ENCODE measurements at regions not wholly inside any gene's neighbourhood (a gene's known extent, or its start where the extent isn't known, plus 50 kb on each side); places are given as distances from the start of the nearest gene placed in this dataset.
"Not testable (repeated sequence)": the region's sequence is repeated elsewhere in the genome, so short reads cannot be mapped to it uniquely, and the experiment has no call there.

DNA sequence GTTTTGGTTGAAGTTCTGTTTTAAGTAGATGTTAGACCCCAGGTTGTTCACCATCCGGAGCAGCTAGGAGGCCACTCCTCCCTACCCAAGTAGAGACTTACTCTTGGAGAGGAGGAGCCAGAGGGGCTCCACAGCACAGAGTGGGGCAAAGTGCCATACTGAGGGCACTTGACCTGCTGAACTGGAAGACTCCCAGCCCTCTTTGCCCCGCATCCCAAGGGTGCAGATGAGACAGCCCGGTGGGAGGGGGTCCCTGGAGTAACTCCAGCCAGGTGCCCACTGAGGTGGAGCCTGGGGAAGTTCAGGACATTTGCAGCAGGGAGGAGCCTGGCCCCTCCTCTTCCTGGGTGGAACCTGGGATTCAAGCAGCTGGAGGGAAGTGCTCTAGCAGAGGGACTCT, 102.1 kb upstream of the GPR6 start:
- Histone ChIP-seq H3K36me3 (no peaks in the 10 kb centered on the region), H3K27ac (replicated peaks in 1 of 4) (no peak overlapping the region), H3K4me3 (no peak overlapping the region), H3K9me3 (no peaks in the 10 kb centered on the region), H3K27me3 (no peaks in the 10 kb centered on the region), H3K4me1 (no peaks in the 10 kb centered on the region)
- intact Hi-C loops (cut with DNase I) = no loop called here
- TF ChIP-seq, protein P1, sequence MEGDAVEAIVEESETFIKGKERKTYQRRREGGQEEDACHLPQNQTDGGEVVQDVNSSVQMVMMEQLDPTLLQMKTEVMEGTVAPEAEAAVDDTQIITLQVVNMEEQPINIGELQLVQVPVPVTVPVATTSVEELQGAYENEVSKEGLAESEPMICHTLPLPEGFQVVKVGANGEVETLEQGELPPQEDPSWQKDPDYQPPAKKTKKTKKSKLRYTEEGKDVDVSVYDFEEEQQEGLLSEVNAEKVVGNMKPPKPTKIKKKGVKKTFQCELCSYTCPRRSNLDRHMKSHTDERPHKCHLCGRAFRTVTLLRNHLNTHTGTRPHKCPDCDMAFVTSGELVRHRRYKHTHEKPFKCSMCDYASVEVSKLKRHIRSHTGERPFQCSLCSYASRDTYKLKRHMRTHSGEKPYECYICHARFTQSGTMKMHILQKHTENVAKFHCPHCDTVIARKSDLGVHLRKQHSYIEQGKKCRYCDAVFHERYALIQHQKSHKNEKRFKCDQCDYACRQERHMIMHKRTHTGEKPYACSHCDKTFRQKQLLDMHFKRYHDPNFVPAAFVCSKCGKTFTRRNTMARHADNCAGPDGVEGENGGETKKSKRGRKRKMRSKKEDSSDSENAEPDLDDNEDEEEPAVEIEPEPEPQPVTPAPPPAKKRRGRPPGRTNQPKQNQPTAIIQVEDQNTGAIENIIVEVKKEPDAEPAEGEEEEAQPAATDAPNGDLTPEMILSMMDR (IDR thresholded peaks at IDR 0.05) = no peak
- TF ChIP-seq POLR2AphosphoS5 (IDR thresholded peaks at IDR 0.05) (no peak), POLR2A (IDR thresholded peaks at IDR 0.05; ENCODE audit: low read depth) (no peak), EP300 (IDR thresholded peaks at IDR 0.05) (no peak)
- no peak for DNase-seq (ENCODE audit: extremely low spot score)
- 97% methylated on average over 3 of the region's 3 CpGs for WGBS

DNA sequence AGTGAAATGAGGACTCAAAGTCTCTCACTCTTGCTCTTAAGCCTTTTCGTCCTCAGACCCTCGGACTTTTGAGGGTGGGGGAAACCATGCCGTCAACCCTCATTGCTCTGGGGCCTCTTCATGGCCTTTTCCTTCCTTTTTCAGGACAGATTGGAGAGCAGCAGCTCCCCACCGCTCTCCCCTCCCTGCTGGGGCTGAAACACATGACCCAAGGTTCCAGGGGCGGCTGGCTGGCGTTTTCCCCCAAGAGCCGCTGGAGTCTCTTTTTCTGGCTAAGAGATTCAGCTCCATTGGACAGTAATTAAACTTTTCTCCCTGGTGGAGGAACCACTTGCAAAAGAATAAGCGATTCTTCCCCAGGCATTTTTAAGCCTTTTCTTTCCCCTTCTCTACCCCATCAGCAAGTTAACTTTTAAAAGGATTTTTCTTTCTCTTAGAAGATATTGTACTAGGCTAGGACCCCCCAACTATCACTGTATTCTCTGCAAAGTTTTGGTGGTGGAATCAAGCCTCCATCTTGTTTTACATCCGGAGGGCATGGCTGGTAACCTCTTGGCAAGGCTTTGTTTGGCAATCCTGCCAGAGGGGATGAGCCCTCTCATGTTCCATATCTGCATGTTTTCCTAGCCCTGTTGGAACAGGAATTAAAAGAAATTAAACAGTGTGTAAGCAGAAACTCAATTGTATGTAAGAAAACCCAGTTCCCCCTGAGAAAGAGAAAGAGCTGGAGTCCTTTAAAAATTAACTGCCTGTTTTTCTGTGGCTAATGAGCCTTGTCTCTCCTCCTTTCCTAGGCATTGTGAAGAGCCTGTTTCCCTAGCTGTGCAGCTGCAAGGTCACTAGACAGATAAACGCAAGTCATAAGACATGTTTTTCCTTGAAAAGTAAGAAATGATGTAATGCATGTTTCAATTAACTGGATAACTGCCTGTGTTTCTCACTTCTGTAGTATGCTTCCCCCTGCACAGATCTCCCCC, 100.8 kb upstream of the GPR6 start:
- Histone ChIP-seq H3K27me3 (no peaks in the 10 kb centered on the region), H3K27ac (replicated peaks in 1 of 4) (no peak overlapping the region), H3K9me3 (no peaks in the 10 kb centered on the region), H3K4me3 (no peak overlapping the region), H3K4me1 (no peaks in the 10 kb centered on the region), H3K36me3 (no peaks in the 10 kb centered on the region)
- 76% methylated on average over 10 of the region's 10 CpGs for WGBS
- no peak for DNase-seq (ENCODE audit: extremely low spot score)
- intact Hi-C loops (cut with DNase I) = no loop called here
- TF ChIP-seq, protein P1 (IDR thresholded peaks at IDR 0.05) = no peak
- no peak for TF ChIP-seq POLR2AphosphoS5 (IDR thresholded peaks at IDR 0.05)
- TF ChIP-seq POLR2A (IDR thresholded peaks at IDR 0.05; ENCODE audit: low read depth) = no peak

DNA sequence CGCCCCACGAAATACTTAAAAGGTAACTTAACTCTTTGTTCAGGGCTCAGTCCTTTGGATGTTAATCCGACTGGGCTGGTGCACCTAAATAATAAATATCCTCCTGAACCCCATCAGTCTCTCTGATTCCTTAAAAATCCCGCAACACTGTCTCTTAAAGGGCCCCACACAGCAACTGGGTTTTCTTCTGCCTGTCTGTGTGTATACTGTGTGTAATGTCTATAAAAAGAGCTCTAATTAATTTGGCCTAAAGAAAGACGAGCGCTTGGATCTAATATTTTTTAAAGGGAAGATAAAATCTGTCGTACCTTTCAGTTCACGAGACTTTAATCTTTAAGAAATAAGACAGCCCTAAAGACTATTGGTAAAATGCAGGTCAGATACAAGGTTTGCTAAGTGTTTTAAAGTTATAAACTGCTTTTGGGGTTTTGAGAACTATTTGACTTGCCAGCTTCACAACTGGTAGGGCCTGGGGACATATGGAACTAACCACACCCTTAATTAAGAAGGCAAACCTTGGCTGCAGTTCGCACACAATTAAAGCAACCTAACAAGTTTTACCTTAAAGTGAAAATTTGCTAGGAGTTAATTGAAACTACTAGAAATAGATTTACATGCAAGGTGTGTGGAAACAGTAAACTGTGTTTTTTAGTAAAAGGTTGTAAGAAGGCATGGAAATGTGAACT, 100.0 kb upstream of the GPR6 start:
- not testable (repeated sequence) for H3K27ac ChIP-seq (replicated peaks in 1 of 4)

DNA sequence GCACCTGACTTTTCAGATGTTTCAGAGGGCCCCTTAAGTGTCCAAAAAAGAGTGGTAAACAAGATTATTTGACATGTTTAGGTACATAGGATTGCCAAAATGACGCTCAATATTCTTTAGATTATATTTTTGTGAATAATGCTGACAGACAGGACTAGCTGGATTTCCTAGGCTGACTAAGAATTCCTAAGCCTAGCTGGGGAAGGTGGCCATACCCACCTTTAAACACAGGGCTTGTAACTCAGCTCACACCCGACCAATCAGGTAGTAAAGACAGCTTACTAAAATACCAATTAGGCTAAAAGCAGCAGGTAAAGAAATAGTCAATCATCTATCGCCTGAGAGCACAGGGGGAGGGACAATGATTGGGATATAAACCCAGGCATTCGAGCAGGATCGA, 99.0 kb upstream of the GPR6 start:
- intact Hi-C loops (cut with DNase I); H3K4me1 ChIP-seq; H3K27me3 ChIP-seq; H3K9me3 ChIP-seq; DNase-seq (ENCODE audit: extremely low spot score); H3K27ac ChIP-seq (replicated peaks in 1 of 4); H3K36me3 ChIP-seq; H3K4me3 ChIP-seq: not testable (repeated sequence)
- 82% methylated on average over 5 of the region's 5 CpGs for WGBS

More for the DNA sequence above, 100.0 kb upstream of the GPR6 start:
- H3K36me3 ChIP-seq; H3K9me3 ChIP-seq; intact Hi-C loops (cut with DNase I); H3K4me1 ChIP-seq; H3K27me3 ChIP-seq; DNase-seq (ENCODE audit: extremely low spot score); H3K4me3 ChIP-seq: not testable (repeated sequence)
- WGBS = 76% methylated on average over 9 of the region's 9 CpGs

DNA sequence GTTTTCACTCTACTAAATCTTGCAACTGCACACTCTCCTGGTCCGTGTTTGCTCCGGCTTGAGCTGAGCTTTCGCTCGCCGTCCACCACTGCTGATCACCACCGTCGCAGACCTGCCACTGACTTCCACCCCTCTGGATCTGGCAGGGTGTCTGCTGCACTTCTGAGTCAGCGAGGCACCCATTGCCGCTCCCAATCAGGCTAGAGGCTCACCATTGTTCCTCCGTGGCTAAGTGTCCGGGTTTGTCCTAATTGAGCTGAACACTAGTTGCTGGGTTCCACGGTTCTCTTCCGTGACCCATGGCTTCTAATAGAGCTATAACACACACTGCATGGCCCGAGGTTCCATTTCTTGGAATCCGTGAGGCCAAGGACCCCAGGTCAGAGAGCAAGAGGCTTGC, 98.6 kb upstream of the GPR6 start:
- no peak overlapping the region for H3K27ac ChIP-seq (replicated peaks in 1 of 4)
- intact Hi-C loops (cut with DNase I) = no loop called here
- no peak overlapping the region for H3K4me3 ChIP-seq
- DNase-seq (ENCODE audit: extremely low spot score) = no peak
- no peaks in the 10 kb centered on the region for H3K9me3 ChIP-seq
- no peaks in the 10 kb centered on the region for H3K36me3 ChIP-seq
- no peaks in the 10 kb centered on the region for H3K27me3 ChIP-seq
- WGBS = 94% methylated on average over 14 of the region's 15 CpGs
- TF ChIP-seq, protein P1 (IDR thresholded peaks at IDR 0.05) = no peak
- no peak for TF ChIP-seq POLR2A (IDR thresholded peaks at IDR 0.05; ENCODE audit: low read depth)
- TF ChIP-seq POLR2AphosphoS5 (IDR thresholded peaks at IDR 0.05) = no peak
- no peak for TF ChIP-seq EP300 (IDR thresholded peaks at IDR 0.05)
- H3K4me1 ChIP-seq = no peaks in the 10 kb centered on the region

DNA sequence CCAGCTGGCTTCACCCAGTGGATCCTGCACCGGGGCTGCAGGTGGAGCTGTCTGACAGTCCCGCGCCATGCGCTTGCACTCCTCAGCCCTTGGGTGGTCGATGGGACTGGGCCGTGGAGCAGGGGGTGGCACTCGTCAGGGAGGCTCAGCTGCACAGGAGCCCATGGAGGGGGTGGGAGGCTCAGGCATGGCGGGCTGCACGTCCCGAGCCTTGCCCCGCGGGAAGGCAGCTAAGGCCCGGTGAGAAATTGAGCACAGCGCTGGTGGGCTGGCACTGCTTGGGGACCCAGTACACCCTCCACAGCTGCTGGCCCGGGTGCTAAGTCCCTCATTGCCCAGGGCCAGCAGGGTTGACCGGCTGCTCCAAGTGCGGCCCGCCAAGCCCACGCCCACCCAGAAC, 97.0 kb upstream of the GPR6 start:
- H3K4me1 ChIP-seq; H3K27me3 ChIP-seq; H3K9me3 ChIP-seq; H3K4me3 ChIP-seq; H3K36me3 ChIP-seq; DNase-seq (ENCODE audit: extremely low spot score); H3K27ac ChIP-seq (replicated peaks in 1 of 4); intact Hi-C loops (cut with DNase I): not testable (repeated sequence)
- 75% methylated on average over 9 of the region's 19 CpGs for WGBS

DNA sequence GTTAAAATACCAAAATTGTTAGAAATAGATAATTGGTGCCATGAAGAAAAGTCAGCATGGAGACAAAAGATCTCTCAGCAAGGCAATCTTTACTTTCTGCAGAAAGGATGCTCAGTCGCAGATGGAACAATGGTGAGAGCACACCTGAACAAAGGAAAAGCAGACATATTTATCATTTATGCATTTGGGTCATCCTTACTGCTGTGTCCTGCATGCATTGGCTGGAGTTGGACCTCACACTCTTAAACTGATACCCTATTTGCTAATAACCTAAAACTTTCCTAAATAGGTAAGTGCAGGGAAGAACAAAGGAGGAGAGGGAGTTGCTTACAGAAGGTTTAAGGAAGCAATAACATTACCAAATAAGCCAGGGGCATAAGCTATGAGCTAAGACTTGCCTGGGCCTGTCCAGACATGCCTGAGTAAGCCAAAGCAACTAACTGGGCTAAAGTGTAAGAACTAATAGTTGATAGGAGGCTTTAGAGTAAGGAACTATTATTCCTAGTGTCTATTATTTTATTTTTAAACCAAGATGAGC, 96.1 kb upstream of the GPR6 start:
- H3K36me3 ChIP-seq; DNase-seq (ENCODE audit: extremely low spot score): not testable (repeated sequence)
- 100% methylated on average over 1 of the region's 1 CpG for WGBS

More for the DNA sequence above, 96.1 kb upstream of the GPR6 start:
- H3K27me3 ChIP-seq; H3K4me1 ChIP-seq; H3K9me3 ChIP-seq; H3K4me3 ChIP-seq; H3K27ac ChIP-seq (replicated peaks in 1 of 4); intact Hi-C loops (cut with DNase I): not testable (repeated sequence)
